ENCODE measurements at regions not wholly inside any gene's neighbourhood (a gene's known extent, or its start where the extent isn't known, plus 50 kb on each side); places are given as distances from the start of the nearest gene placed in this dataset.

GRCh38 chr3:56979791-56980190 lies 80.7 kb upstream of the SPATA12 start:
- no peaks in the 10 kb centered on the region for H3K9me3 Mint-ChIP-seq
- TF ChIP-seq CTCF (IDR thresholded peaks at IDR 0.05; ENCODE audit: unreplicated experiment in 3 of 3), result no peak

GRCh38 chr3:56977561-56977889 lies 82.9 kb upstream of the SPATA12 start:
- Mint-ChIP-seq H3K4me1 (peaks cover 42% of the 10 kb centered on the region), H3K27me3 (ENCODE audit: low read depth) (no peaks in the 10 kb centered on the region), H3K9me3 (no peaks in the 10 kb centered on the region), H3K27ac (peak overlapping the region; percentile 61 to 86 (median 76)), H3K36me3 (ENCODE audit: low read depth) (no peaks in the 10 kb centered on the region), H3K4me3 (no peak overlapping the region)
- no peak for TF ChIP-seq CTCF (IDR thresholded peaks at IDR 0.05; ENCODE audit: unreplicated experiment in 3 of 3)

More at GRCh38 chr3:56979791-56980190, 80.7 kb upstream of the SPATA12 start:
- Mint-ChIP-seq H3K36me3 (ENCODE audit: low read depth) (peaks cover 3% of the 10 kb centered on the region), H3K4me1 (peaks cover 45% of the 10 kb centered on the region), H3K4me3 (no peak overlapping the region), H3K27ac (no peak overlapping the region), H3K27me3 (ENCODE audit: low read depth) (no peaks in the 10 kb centered on the region)

GRCh38 chr3:56976651-56977560 lies 83.6 kb upstream of the SPATA12 start:
- H3K36me3 Mint-ChIP-seq (ENCODE audit: low read depth), result no peaks in the 10 kb centered on the region
- H3K4me3 Mint-ChIP-seq, result no peak overlapping the region
- H3K4me1 Mint-ChIP-seq, result peaks cover 49% of the 10 kb centered on the region
- no peaks in the 10 kb centered on the region for H3K27me3 Mint-ChIP-seq (ENCODE audit: low read depth)
- H3K9me3 Mint-ChIP-seq, result no peaks in the 10 kb centered on the region
- peak overlapping the region; percentile 61 to 86 (median 76) for H3K27ac Mint-ChIP-seq
- no peak for TF ChIP-seq CTCF (IDR thresholded peaks at IDR 0.05; ENCODE audit: unreplicated experiment in 3 of 3)

GRCh38 chr3:56975567-56975966 lies 84.9 kb upstream of the SPATA12 start:
- Mint-ChIP-seq H3K27ac (peak overlapping the region in 2 of 3 experiments; percentile 55 to 76), H3K4me1 (peaks cover 50% of the 10 kb centered on the region), H3K4me3 (no peak overlapping the region), H3K27me3 (ENCODE audit: low read depth) (no peaks in the 10 kb centered on the region), H3K36me3 (ENCODE audit: low read depth) (no peaks in the 10 kb centered on the region), H3K9me3 (no peaks in the 10 kb centered on the region)
- no peak for TF ChIP-seq CTCF (IDR thresholded peaks at IDR 0.05; ENCODE audit: unreplicated experiment in 3 of 3)

GRCh38 chr3:56974247-56974930 lies 86.1 kb upstream of the SPATA12 start:
- peak overlapping the region; percentile 79 to 85 (median 81) for H3K27ac Mint-ChIP-seq
- H3K4me3 Mint-ChIP-seq, result peak overlapping the region in 2 of 3 experiments; percentile 8 to 44
- no peak for TF ChIP-seq CTCF (IDR thresholded peaks at IDR 0.05; ENCODE audit: unreplicated experiment in 3 of 3)
- no peaks in the 10 kb centered on the region for H3K9me3 Mint-ChIP-seq
- H3K4me1 Mint-ChIP-seq, result peaks cover 60% of the 10 kb centered on the region
- no peaks in the 10 kb centered on the region for H3K27me3 Mint-ChIP-seq (ENCODE audit: low read depth)
- H3K36me3 Mint-ChIP-seq (ENCODE audit: low read depth), result no peaks in the 10 kb centered on the region
